NT2/D1 (cell line): ENCODE measurements at regions not wholly inside any gene's neighbourhood (a gene's known extent, or its start where the extent isn't known, plus 50 kb on each side); places are given as distances from the start of the nearest gene placed in this dataset.

Experiments used
- DNase-seq: peaks from one replicate; pipeline ENCODE4 v3.0.0-alpha.2; 2011; ENCODE audit warnings: low read depth, low spot score
- H3K27me3 ChIP-seq: 2 replicates; pipeline ENCODE4 v1.6.0; 2011; ENCODE audit warnings: mild to moderate bottlenecking; ENCODE audit not compliant: insufficient read length, insufficient read depth
- H3K36me3 ChIP-seq: 2 replicates; pipeline ENCODE4 v1.6.1; 2011; ENCODE audit warnings: mild to moderate bottlenecking, low read length, mixed read lengths; ENCODE audit not compliant: insufficient read depth, insufficient read length
- H3K4me1 ChIP-seq: 2 replicates; pipeline ENCODE4 v1.5.1; 2011; ENCODE audit not compliant: insufficient read depth, insufficient read length
- H3K4me3 ChIP-seq: 2 replicates; pipeline ENCODE4 v1.5.1; 2011; ENCODE audit warnings: low read depth; ENCODE audit not compliant: insufficient read length
- H3K9ac ChIP-seq: 2 replicates; pipeline ENCODE4 v1.6.0; 2011; ENCODE audit warnings: low read depth; ENCODE audit not compliant: insufficient read length
- H3K9me3 ChIP-seq: 2 replicates; pipeline ENCODE4 v1.5.1; 2011; ENCODE audit warnings: mild to moderate bottlenecking, low read length; ENCODE audit not compliant: insufficient read depth
- SUZ12 ChIP-seq: IDR thresholded peaks from 2 replicates; pipeline ENCODE4 v1.6.1; 2011; ENCODE audit not compliant: insufficient read length, insufficient read depth; ENCODE audit errors: extremely low read depth
- YY1 ChIP-seq: IDR thresholded peaks from 2 replicates; pipeline ENCODE4 v1.6.1; 2011; ENCODE audit not compliant: insufficient read length, insufficient read depth
- ZNF274 ChIP-seq: IDR thresholded peaks from 2 replicates; pipeline ENCODE4 v1.6.1; 2011; ENCODE audit warnings: mild to moderate bottlenecking, low read depth, low read length

DNA sequence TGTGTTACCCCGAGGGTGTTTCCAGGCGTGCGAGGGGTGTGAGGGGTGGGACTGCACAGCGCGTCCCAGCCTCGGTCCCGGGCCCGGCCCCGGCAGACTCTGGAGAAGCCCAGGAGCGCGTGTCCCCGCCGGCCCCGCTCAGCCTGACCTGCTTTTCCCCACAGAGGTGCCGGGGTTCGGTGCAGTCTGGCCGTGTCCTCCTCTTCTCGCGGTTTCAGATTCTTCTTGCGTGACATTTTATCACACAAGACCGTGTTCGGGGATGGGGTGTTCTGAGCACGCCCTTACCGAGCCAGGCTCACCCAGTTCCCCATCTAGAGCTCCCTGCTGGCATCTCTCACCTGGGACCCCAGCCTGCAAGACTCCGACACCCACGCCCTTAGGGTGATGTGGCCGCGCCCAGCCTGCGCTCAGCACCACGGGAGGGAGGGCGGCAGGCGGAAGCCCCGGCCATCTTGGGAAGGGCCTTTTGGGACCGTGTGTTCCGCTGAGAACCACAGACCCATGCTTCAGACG is 775.6 kb downstream of the BRD1 start:
- H3K36me3 ChIP-seq = no peaks in the 10 kb centered on the region
- H3K4me3 ChIP-seq = no peak overlapping the region
- H3K27me3 ChIP-seq = no peaks in the 10 kb centered on the region
- TF ChIP-seq YY1 (no peak), SUZ12 (no peak), ZNF274 (no peak)
- no peak overlapping the region for H3K9ac ChIP-seq
- H3K4me1 ChIP-seq = no peaks in the 10 kb centered on the region
- no peak for DNase-seq
- no peaks in the 10 kb centered on the region for H3K9me3 ChIP-seq

DNA sequence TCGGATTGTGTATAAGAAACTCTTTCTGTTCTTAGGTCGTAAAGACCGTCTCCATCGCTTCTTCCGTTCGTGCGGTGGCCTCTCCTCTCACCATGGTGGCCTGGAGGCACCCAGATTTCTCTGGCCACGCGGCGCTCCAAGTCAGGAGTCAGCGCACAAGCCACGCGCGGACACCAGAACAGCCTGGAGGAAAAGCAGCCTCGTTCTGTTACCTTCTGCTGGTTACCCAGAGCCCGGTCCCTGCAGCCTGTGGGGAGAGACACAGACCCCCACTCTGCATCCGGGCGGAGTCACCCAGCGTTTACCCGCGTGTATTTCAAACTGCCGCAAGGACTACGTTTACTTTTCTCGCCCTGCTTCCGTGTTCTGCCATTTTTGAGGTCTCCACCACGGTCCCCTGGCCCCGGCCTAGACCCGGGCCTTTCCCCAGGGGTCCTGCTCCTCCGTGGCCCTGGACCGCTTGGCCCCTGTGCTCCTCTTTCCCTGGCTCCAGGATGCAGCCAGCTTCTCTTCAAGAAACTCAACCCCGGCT is 776.1 kb downstream of the BRD1 start:
- no peak for TF ChIP-seq ZNF274
- TF ChIP-seq SUZ12 = no peak
- TF ChIP-seq YY1 = no peak
- no peaks in the 10 kb centered on the region for H3K36me3 ChIP-seq
- no peak overlapping the region for H3K4me3 ChIP-seq
- H3K4me1 ChIP-seq = peaks cover 3% of the 10 kb centered on the region
- no peaks in the 10 kb centered on the region for H3K27me3 ChIP-seq
- no peak overlapping the region for H3K9ac ChIP-seq
- DNase-seq = no peak
- no peaks in the 10 kb centered on the region for H3K9me3 ChIP-seq

DNA sequence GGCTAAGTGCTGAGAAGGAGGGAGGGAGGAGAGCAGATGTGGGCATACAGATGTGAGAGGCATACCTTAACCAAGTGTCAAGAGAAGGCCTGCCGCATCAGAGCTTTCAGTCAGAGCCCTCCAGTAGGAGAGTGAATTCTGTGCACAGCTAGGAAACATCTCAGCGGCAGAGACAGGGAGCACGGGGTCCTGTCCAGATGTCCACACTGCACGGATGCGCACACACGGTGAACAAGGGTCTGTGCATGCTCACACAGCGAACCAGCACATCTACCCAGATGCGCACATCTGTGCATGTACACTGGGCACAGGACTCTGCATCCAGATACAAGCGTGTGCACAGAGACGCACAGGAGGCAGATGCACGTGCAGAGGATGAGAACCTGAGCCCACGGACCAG is 778.0 kb downstream of the BRD1 start:
- H3K4me3 ChIP-seq = no peak overlapping the region
- no peaks in the 10 kb centered on the region for H3K27me3 ChIP-seq
- no peaks in the 10 kb centered on the region for H3K9me3 ChIP-seq
- no peak overlapping the region for H3K9ac ChIP-seq
- H3K36me3 ChIP-seq = no peaks in the 10 kb centered on the region
- H3K4me1 ChIP-seq = peaks cover 6% of the 10 kb centered on the region
- DNase-seq = no peak
- TF ChIP-seq SUZ12 (no peak), ZNF274 (no peak), YY1 (no peak)

DNA sequence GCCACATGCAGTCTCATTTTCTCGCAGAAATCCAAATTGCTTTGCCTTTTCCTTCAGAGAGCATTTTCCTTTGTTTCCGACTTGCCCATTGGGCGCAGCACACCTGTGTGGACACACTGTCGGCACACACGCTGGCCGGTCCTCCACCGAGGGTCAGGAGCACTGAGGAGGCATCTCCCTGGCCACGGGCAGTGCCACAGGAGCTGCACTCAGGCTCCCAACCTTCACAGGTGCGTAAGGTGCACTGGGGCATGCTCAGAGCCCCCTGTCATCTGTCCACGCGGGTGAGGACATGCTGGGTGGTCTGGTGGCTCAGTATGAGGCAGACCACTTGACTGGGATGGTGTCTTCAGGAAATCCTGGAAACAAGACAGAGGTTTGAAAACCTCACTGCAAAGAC is 779.1 kb downstream of the BRD1 start:
- no peak for DNase-seq
- H3K36me3 ChIP-seq = no peaks in the 10 kb centered on the region
- no peaks in the 10 kb centered on the region for H3K27me3 ChIP-seq

DNA sequence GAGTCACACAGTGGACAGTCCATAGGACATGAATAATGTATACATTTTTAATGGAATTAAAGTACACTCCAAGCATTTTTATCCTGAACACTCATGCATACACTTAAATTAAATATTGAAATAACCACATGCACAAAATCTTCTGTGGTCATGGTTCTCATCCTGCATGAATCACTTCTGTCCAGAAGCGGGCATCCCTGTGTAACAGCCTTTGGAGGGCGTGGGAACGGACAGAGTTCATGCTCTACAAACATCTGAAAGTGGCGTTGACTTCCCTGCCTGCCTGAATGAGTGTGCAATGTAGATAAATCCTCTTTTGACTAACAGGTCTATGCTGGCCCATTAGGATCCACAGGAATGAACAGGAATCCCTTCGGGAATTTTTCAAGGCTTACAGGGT is 780.2 kb downstream of the BRD1 start:
- TF ChIP-seq ZNF274 (no peak), SUZ12 (no peak), YY1 (no peak)
- H3K4me1 ChIP-seq = peaks cover 11% of the 10 kb centered on the region
- H3K4me3 ChIP-seq = no peak overlapping the region
- no peak overlapping the region for H3K9ac ChIP-seq
- no peaks in the 10 kb centered on the region for H3K27me3 ChIP-seq
- DNase-seq = no peak
- no peaks in the 10 kb centered on the region for H3K36me3 ChIP-seq
- no peaks in the 10 kb centered on the region for H3K9me3 ChIP-seq

More for the DNA sequence above, 779.1 kb downstream of the BRD1 start:
- no peak overlapping the region for H3K4me3 ChIP-seq
- TF ChIP-seq ZNF274 (no peak), SUZ12 (no peak), YY1 (no peak)
- H3K9ac ChIP-seq = no peak overlapping the region
- H3K4me1 ChIP-seq = peaks cover 11% of the 10 kb centered on the region
- H3K9me3 ChIP-seq = no peaks in the 10 kb centered on the region

DNA sequence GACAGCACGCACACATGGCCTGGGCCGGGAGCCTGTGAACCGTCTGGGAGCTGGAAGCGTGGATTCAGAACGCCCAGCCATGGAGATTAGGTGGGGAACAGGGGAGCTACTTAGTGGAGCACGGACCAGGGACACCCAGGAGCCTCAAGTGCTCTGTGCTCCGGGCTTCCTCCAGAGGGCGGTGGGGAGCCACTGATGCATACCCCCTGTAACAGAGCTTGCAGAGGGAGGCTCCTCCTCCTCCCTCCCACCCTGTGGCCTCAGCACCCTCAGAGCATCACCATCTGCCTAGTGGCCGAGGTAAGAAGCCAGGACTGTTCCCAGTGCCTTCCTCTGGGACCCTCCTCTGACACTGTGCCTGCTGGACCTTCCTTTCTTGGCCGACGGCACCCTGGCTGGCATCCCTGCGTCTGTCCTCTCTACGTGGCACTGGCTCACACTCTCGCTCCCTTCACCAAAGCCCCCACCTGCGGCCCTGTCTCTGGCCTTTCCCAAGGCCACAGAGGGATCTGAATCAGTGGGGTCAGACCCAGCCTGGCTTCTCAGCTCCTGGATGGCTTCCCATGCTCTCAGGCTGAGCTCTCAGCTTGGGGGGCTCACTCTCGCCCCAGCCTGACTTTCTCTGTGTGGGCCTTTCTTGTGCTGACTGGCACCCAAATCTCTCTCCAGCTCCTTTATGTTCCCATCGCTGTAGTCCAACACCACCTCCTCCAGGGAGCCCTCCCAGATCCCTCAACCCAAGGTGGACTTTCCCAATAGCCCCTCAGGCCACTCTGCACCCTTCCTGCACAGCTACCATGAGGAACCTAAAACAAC is 780.9 kb downstream of the BRD1 start:
- TF ChIP-seq ZNF274 (no peak), YY1 (no peak), SUZ12 (no peak)
- no peaks in the 10 kb centered on the region for H3K9me3 ChIP-seq
- DNase-seq = peak; percentile 68
- no peaks in the 10 kb centered on the region for H3K36me3 ChIP-seq
- H3K4me3 ChIP-seq = no peak overlapping the region
- H3K9ac ChIP-seq = peak overlapping the region; percentile 32
- H3K4me1 ChIP-seq = peaks cover 11% of the 10 kb centered on the region
- no peaks in the 10 kb centered on the region for H3K27me3 ChIP-seq

DNA sequence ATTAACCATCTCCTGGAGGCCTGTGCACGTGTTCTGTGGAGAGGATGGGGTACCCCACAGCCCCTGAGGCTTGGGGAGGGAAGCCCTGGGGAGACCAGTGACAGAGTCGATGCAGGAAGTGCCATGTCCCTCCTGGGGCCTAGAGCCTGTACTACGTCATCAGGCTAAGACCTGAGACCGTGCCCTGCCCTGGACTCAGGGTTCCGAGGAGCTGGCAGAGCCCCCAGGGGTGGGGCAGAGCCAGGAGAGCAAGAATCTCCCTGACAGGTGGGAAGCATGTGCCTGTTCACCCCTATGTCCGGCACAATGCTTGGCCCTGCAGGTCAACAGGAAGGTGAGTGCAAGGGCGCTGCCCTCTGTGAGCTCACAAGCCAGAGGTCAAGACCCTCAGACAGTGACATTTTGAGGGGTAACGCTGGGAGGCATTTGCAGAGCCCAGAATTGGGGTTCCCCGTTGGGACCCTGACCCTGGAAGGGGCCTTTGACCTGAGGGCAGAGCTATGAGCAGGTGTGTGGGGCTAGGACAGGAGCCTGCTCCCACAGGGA is 781.6 kb downstream of the BRD1 start:
- TF ChIP-seq YY1 = no peak
- TF ChIP-seq SUZ12 = no peak
- no peak for TF ChIP-seq ZNF274
- H3K27me3 ChIP-seq = no peaks in the 10 kb centered on the region

More for the DNA sequence above, 781.6 kb downstream of the BRD1 start:
- Histone ChIP-seq H3K9ac (no peak overlapping the region), H3K9me3 (no peaks in the 10 kb centered on the region), H3K4me1 (peaks cover 11% of the 10 kb centered on the region), H3K4me3 (no peak overlapping the region), H3K36me3 (no peaks in the 10 kb centered on the region)
- DNase-seq = no peak
